DMS 273 (cell line): ENCODE measurements at regions not wholly inside any gene's neighbourhood (a gene's known extent, or its start where the extent isn't known, plus 50 kb on each side); places are given as distances from the start of the nearest gene placed in this dataset.

ENCODE experiments used
- DNase-seq: peaks from one replicate; lab custom pipeline; 2025; ENCODE audit not compliant: unreplicated experiment; lab: John Stamatoyannopoulos, UW

DNA sequence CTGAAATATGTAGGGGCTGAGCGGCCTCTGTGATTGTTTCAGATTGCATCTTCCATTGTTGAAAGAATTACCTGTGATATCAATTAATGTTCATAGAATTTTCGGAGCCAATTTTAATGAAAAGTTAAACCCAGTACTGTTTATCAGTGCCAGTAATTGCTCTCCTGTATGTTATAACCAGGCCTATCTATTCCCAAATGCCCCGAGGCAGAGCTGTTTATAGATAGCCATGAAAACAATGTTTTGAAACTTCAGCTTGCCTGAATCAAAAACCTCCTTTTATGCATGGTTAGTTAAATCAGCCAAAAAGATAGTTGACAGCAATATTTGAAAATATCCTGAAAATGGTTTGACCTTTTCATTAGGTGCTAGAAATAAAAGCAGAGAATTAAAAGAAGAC, 50.1 kb upstream of the HDAC9 start:
- DNase-seq: no peak
